ENCODE measurements at regions not wholly inside any gene's neighbourhood (a gene's known extent, or its start where the extent isn't known, plus 50 kb on each side); places are given as distances from the start of the nearest gene placed in this dataset.

- H3K4me3 ChIP-seq (ENCODE audit: low read depth, low read length) = no peak overlapping the region
- DNase-seq (ENCODE audit: low read depth) = no peak
- TF ChIP-seq CTCF (IDR thresholded peaks at IDR 0.05; ENCODE audit: control insufficient read depth, extremely low read depth, insufficient read depth) = no peak
These were observed 200.8 kb downstream of the GRIA2 start for GRCh38 chr4:157421365-157421764.
